ENCODE measurements at regions not wholly inside any gene's neighbourhood (a gene's known extent, or its start where the extent isn't known, plus 50 kb on each side); places are given as distances from the start of the nearest gene placed in this dataset.

GRCh38 chr3:87044846-87045245, 53.9 kb upstream of the VGLL3 start:
- TF ChIP-seq, protein P1, sequence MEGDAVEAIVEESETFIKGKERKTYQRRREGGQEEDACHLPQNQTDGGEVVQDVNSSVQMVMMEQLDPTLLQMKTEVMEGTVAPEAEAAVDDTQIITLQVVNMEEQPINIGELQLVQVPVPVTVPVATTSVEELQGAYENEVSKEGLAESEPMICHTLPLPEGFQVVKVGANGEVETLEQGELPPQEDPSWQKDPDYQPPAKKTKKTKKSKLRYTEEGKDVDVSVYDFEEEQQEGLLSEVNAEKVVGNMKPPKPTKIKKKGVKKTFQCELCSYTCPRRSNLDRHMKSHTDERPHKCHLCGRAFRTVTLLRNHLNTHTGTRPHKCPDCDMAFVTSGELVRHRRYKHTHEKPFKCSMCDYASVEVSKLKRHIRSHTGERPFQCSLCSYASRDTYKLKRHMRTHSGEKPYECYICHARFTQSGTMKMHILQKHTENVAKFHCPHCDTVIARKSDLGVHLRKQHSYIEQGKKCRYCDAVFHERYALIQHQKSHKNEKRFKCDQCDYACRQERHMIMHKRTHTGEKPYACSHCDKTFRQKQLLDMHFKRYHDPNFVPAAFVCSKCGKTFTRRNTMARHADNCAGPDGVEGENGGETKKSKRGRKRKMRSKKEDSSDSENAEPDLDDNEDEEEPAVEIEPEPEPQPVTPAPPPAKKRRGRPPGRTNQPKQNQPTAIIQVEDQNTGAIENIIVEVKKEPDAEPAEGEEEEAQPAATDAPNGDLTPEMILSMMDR (conservative IDR thresholded peaks at IDR 0.05; ENCODE audit: low read length): no peak
- no peak for TF ChIP-seq EZH2phosphoT487 (IDR thresholded peaks at IDR 0.05; ENCODE audit: borderline replicate concordance, low read depth, low read length)
- intact Hi-C loops (cut with micrococcal nuclease; ENCODE audit: unreplicated experiment): no loop called here

DNA sequence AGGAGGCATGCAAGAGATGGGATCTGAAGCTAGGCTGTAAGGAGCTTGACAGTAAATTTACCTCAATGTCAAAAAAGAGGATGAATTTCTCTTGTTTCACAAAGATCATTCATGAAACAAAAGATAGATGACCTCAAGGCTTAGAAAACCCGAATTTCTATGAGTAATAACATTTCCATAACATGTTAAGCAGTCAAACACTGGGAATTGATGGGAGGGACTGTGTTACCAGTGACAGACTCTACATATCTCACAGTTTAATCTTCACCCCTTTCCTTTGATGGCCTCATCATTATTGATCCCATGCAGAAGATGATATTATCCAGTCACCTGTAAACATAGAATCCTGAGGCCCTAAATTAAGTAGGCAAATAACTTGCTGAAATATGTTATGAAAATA, 53.5 kb upstream of the VGLL3 start:
- H3K4me1 ChIP-seq (ENCODE audit: insufficient read depth, low read length, poor library complexity, severe bottlenecking): no peaks in the 10 kb centered on the region
- H2AFZ ChIP-seq (ENCODE audit: low read length): no peak overlapping the region
- ChIA-PET CTCF (ENCODE audit: unreplicated experiment) (no interaction called here), POLR2A (interaction anchor here (0.6 to 0.7 kb wide), 2 partner anchors 11 to 20 kb away, joined by 3 read pairs; no protein-coding TSS in a partner anchor)
- TF ChIP-seq EZH2phosphoT487 (IDR thresholded peaks at IDR 0.05; ENCODE audit: borderline replicate concordance, low read depth, low read length): no peak
- TF ChIP-seq, protein P1 (conservative IDR thresholded peaks at IDR 0.05; ENCODE audit: low read length): no peak
- no peak overlapping the region for H3K27ac ChIP-seq (ENCODE audit: low read depth, low read length, poor library complexity, severe bottlenecking)
- no peaks in the 10 kb centered on the region for H3K9me3 ChIP-seq (ENCODE audit: low read length)
- no peaks in the 10 kb centered on the region for H3K79me2 ChIP-seq (ENCODE audit: insufficient read depth, low read depth, low read length)
- no TSS peak for BruUV-seq (replicated peaks)
- H3K4me2 ChIP-seq (ENCODE audit: low read length): no peak overlapping the region
- no peaks in the 10 kb centered on the region for H4K20me1 ChIP-seq (ENCODE audit: insufficient read depth, low read length)
- H3K9me2 ChIP-seq (ENCODE audit: insufficient read depth, low read length): no peaks in the 10 kb centered on the region
- H3K36me3 ChIP-seq (ENCODE audit: insufficient read depth, low read length): no peaks in the 10 kb centered on the region
- intact Hi-C loops (cut with micrococcal nuclease; ENCODE audit: unreplicated experiment): no loop called here
- no peak for DNase-seq (ENCODE audit: low spot score)
- H3K4me3 ChIP-seq (ENCODE audit: low read depth, low read length, poor library complexity, severe bottlenecking): no peak overlapping the region

More at GRCh38 chr3:87044846-87045245, 53.9 kb upstream of the VGLL3 start:
- Histone ChIP-seq H3K4me2 (ENCODE audit: low read length) (no peak overlapping the region), H3K9me3 (ENCODE audit: low read length) (no peaks in the 10 kb centered on the region), H3K4me3 (ENCODE audit: low read depth, low read length, poor library complexity, severe bottlenecking) (no peak overlapping the region), H4K20me1 (ENCODE audit: insufficient read depth, low read length) (no peaks in the 10 kb centered on the region), H3K36me3 (ENCODE audit: insufficient read depth, low read length) (no peaks in the 10 kb centered on the region), H3K9me2 (ENCODE audit: insufficient read depth, low read length) (no peaks in the 10 kb centered on the region), H2AFZ (ENCODE audit: low read length) (no peak overlapping the region), H3K79me2 (ENCODE audit: insufficient read depth, low read depth, low read length) (no peaks in the 10 kb centered on the region), H3K27ac (ENCODE audit: low read depth, low read length, poor library complexity, severe bottlenecking) (no peak overlapping the region), H3K4me1 (ENCODE audit: insufficient read depth, low read length, poor library complexity, severe bottlenecking) (no peaks in the 10 kb centered on the region)
- no peak for DNase-seq (ENCODE audit: low spot score)
- no TSS peak for BruUV-seq (replicated peaks)
- CTCF ChIA-PET (ENCODE audit: unreplicated experiment): no interaction called here
- POLR2A ChIA-PET: no interaction called here

GRCh38 chr3:87041191-87041590, 50.2 kb upstream of the VGLL3 start:
- no peak overlapping the region for H3K4me2 ChIP-seq (ENCODE audit: low read length)
- DNase-seq (ENCODE audit: low spot score): no peak
- H3K4me3 ChIP-seq (ENCODE audit: low read depth, low read length, poor library complexity, severe bottlenecking): no peak overlapping the region
- TF ChIP-seq, protein P1 (conservative IDR thresholded peaks at IDR 0.05; ENCODE audit: low read length): no peak
- no peak for TF ChIP-seq EZH2phosphoT487 (IDR thresholded peaks at IDR 0.05; ENCODE audit: borderline replicate concordance, low read depth, low read length)
- H3K4me1 ChIP-seq (ENCODE audit: insufficient read depth, low read length, poor library complexity, severe bottlenecking): no peaks in the 10 kb centered on the region
- CTCF ChIA-PET (ENCODE audit: unreplicated experiment): no interaction called here
- no TSS peak for BruUV-seq (replicated peaks)
- no peaks in the 10 kb centered on the region for H3K79me2 ChIP-seq (ENCODE audit: insufficient read depth, low read depth, low read length)
- H4K20me1 ChIP-seq (ENCODE audit: insufficient read depth, low read length): no peaks in the 10 kb centered on the region
- intact Hi-C loops (cut with micrococcal nuclease; ENCODE audit: unreplicated experiment): no loop called here
- H3K27ac ChIP-seq (ENCODE audit: low read depth, low read length, poor library complexity, severe bottlenecking): no peak overlapping the region
- H2AFZ ChIP-seq (ENCODE audit: low read length): no peak overlapping the region
- H3K9me3 ChIP-seq (ENCODE audit: low read length): no peaks in the 10 kb centered on the region
- H3K9me2 ChIP-seq (ENCODE audit: insufficient read depth, low read length): no peaks in the 10 kb centered on the region
- no peaks in the 10 kb centered on the region for H3K36me3 ChIP-seq (ENCODE audit: insufficient read depth, low read length)
- POLR2A ChIA-PET: no interaction called here

All from OCI-LY7 (cell line).